MM.1S (cell line): ENCODE measurements at regions not wholly inside any gene's neighbourhood (a gene's known extent, or its start where the extent isn't known, plus 50 kb on each side); places are given as distances from the start of the nearest gene placed in this dataset.

Experiments used
- EZH2 ChIP-seq: fragments of 300-600 bp; sonication (generic); optimal IDR thresholded peaks from 2 replicates; pipeline ENCODE3; 2017; ENCODE audit warnings: low read depth, mild to moderate bottlenecking, antibody characterized with exemption, low read length, mixed read lengths
- TF ChIP-seq, protein P1 (sequence below): fragments of 300-600 bp; sonication (generic); IDR thresholded peaks from 2 replicates; pipeline ENCODE4 v1.5.1; 2016; ENCODE audit warnings: antibody characterized with exemption, low read length, mixed read lengths

DNA sequence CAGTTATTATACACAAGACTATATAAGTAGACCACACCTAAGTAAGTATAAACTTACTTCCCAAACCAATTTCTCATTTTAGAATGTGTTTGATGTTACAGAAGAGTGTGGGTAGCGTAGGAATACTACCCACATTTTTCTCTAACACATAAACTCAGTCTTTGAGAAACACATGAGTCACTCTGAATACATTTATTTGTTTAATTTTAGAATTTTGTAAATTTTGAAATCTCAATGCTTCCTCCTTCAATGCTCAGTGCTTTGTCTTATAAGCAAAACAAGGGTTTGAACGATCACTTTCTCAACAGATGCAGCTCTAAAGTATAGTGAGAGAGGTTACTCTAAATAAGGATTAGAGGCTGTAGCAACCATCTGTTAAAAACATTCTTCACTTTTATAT is 700.8 kb downstream of the SI start:
- TF ChIP-seq, protein P1, sequence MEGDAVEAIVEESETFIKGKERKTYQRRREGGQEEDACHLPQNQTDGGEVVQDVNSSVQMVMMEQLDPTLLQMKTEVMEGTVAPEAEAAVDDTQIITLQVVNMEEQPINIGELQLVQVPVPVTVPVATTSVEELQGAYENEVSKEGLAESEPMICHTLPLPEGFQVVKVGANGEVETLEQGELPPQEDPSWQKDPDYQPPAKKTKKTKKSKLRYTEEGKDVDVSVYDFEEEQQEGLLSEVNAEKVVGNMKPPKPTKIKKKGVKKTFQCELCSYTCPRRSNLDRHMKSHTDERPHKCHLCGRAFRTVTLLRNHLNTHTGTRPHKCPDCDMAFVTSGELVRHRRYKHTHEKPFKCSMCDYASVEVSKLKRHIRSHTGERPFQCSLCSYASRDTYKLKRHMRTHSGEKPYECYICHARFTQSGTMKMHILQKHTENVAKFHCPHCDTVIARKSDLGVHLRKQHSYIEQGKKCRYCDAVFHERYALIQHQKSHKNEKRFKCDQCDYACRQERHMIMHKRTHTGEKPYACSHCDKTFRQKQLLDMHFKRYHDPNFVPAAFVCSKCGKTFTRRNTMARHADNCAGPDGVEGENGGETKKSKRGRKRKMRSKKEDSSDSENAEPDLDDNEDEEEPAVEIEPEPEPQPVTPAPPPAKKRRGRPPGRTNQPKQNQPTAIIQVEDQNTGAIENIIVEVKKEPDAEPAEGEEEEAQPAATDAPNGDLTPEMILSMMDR, result no peak
- TF ChIP-seq EZH2, result no peak
